HepG2 (cell line): ENCODE measurements at regions not wholly inside any gene's neighbourhood (a gene's known extent, or its start where the extent isn't known, plus 50 kb on each side); places are given as distances from the start of the nearest gene placed in this dataset.

Source experiments
- ATAC-seq: fragments of 200-7000 bp; cut with Tn5 transposase; 3 replicates; pipeline ENCODE4 v1.9.1; 2020; ENCODE audit warnings: mild to moderate bottlenecking, moderate library complexity
- BruUV-seq: library from RNA; stranded (reverse); fragments of 400-500 nt; replicated peaks from 2 replicates; lab custom pipeline; 2021; lab: Mats Ljungman, UMichigan
- CTCF ChIA-PET: fragments of 300-600 bp; formaldehyde crosslinking; extraction: SDS; loops from one replicate; lab custom pipeline; 2021; ENCODE audit warnings: low total read pairs, inconsistent platforms, low intra/inter-chr PET ratio; lab: Yijun Ruan, JAX
- POLR2A ChIA-PET: fragments of 350-600 bp; sonication (Branson Sonifier 250); formaldehyde crosslinking; loops from one replicate; lab custom pipeline; 2020; ENCODE audit warnings: antibody characterized with exemption, inconsistent platforms; lab: Yijun Ruan, JAX
- DNase-seq: peaks from one replicate; pipeline ENCODE4 v3.0.0-alpha.2; 2015; ENCODE audit warnings: low spot score
- FAIRE-seq: peaks from 3 replicates; lab custom pipeline; 2011; peaks lifted over from hg19 to GRCh38; lab: Jason Lieb, UNC
- H2AFZ ChIP-seq: one replicate; pipeline ENCODE4 v1.6.1; 2011; ENCODE audit warnings: low read length, inconsistent platforms
- H3K27ac ChIP-seq: fragments of 300-600 bp; 3 replicates; pipeline ENCODE4 v1.8.0; 2011; ENCODE audit warnings: mixed run types, mild to moderate bottlenecking, mixed read lengths, low read length, inconsistent platforms; ENCODE audit not compliant: insufficient read depth; ENCODE audit errors: extremely low read length
- H3K27me3 ChIP-seq, 2 experiments: fragments of 200-600 bp in 1 of 2; 2 replicates in 1 of 2; 3 replicates in 1 of 2; pipeline versions ENCODE4 v1.6.0 to v1.8.0; 2011; ENCODE audit warnings: low read length in 2 of 2, mild to moderate bottlenecking in 2 of 2, moderate library complexity in 2 of 2, inconsistent platforms in 1 of 2; ENCODE audit not compliant: insufficient read depth in 2 of 2, control insufficient read depth in 1 of 2
- H3K36me3 ChIP-seq, 2 experiments: fragments of 200-600 bp in 1 of 2; replicated peaks in 1 of 2; 2 replicates in 1 of 2; 3 replicates in 1 of 2; pipeline versions ENCODE4 v1.5.1 to v1.8.0; 2011; ENCODE audit warnings: low read length in 2 of 2, inconsistent platforms in 1 of 2; ENCODE audit not compliant: insufficient read depth in 2 of 2, control insufficient read depth in 1 of 2
- H3K4me1 ChIP-seq: 2 replicates; pipeline ENCODE4 v1.5.1; 2012; ENCODE audit warnings: low read length, inconsistent platforms; ENCODE audit not compliant: insufficient read depth
- H3K4me2 ChIP-seq: 2 replicates; pipeline ENCODE4 v1.6.0; 2011; ENCODE audit warnings: low read depth, low read length, inconsistent platforms
- H3K4me3 ChIP-seq, 3 experiments: fragments of 200-600 bp in 1 of 3; sonication (generic), shearing (Covaris generic) in 1 of 3; replicated peaks in 1 of 3; 2 replicates each; pipeline ENCODE4 v1.5.1; 2011 to 2016; ENCODE audit warnings: low read length in 3 of 3, inconsistent platforms in 2 of 3, low read depth in 2 of 3, mild to moderate bottlenecking in 2 of 3, control low read depth in 1 of 3, mixed read lengths in 1 of 3; ENCODE audit not compliant: insufficient read depth in 1 of 3
- H3K79me2 ChIP-seq: one replicate; pipeline ENCODE4 v1.6.1; 2011; ENCODE audit warnings: low read length, inconsistent platforms; ENCODE audit not compliant: insufficient read depth
- H3K9ac ChIP-seq: 2 replicates; pipeline ENCODE4 v1.6.0; 2011; ENCODE audit warnings: mild to moderate bottlenecking, low read depth, low read length, inconsistent platforms; ENCODE audit not compliant: insufficient read depth
- H3K9me3 ChIP-seq: 2 replicates; pipeline ENCODE4 v1.5.1; 2012; ENCODE audit warnings: mild to moderate bottlenecking, low read length
- H4K20me1 ChIP-seq: 2 replicates; pipeline ENCODE4 v1.6.0; 2011; ENCODE audit warnings: inconsistent platforms, mild to moderate bottlenecking, low read length, moderate library complexity; ENCODE audit not compliant: insufficient read depth
- EED ChIP-seq: sonication (generic); formaldehyde crosslinking; IDR thresholded peaks from 2 replicates; pipeline ENCODE4 v1.5.0; 2020; ENCODE audit warnings: mild to moderate bottlenecking, missing genetic modification reagents
- GTF2F1 ChIP-seq: fragments of 150-350 bp; IDR thresholded peaks from 2 replicates; pipeline ENCODE4 v1.6.1; 2014; ENCODE audit warnings: low read length
- HNRNPLL ChIP-seq: fragments of 200-400 bp; formaldehyde crosslinking; IDR thresholded peaks from 2 replicates; pipeline ENCODE4 v1.6.1; 2017; ENCODE audit warnings: mild to moderate bottlenecking, low read depth, low read length; ENCODE audit not compliant: poor library complexity, severe bottlenecking
- JUNB ChIP-seq: sonication (generic); formaldehyde crosslinking; IDR thresholded peaks from 2 replicates; pipeline ENCODE4 v1.8.0; 2022; ENCODE audit warnings: missing genetic modification reagents, mild to moderate bottlenecking, borderline replicate concordance
- MIER2 ChIP-seq: IDR thresholded peaks from 2 replicates; pipeline ENCODE4 v1.6.1; 2016; ENCODE audit warnings: missing biosample characterization, missing genetic modification reagents
- SMARCE1 ChIP-seq: fragments of 450-650 bp; IDR thresholded peaks from 2 replicates; pipeline ENCODE4 v1.6.1; 2017; ENCODE audit warnings: borderline replicate concordance
- WIZ ChIP-seq: sonication (generic); formaldehyde crosslinking; IDR thresholded peaks from 2 replicates; pipeline ENCODE4 v1.5.1; 2020; ENCODE audit warnings: mild to moderate bottlenecking, missing genetic modification reagents
- ZNF143 ChIP-seq: sonication (generic); formaldehyde crosslinking; IDR thresholded peaks from 2 replicates; pipeline ENCODE4 v1.4.0; 2020; ENCODE audit warnings: missing genetic modification reagents
- ZNF317 ChIP-seq: sonication (generic); formaldehyde crosslinking; IDR thresholded peaks from 2 replicates; pipeline ENCODE4 v1.5.0; 2020; ENCODE audit warnings: mild to moderate bottlenecking, missing genetic modification reagents
- ZNF678 ChIP-seq: sonication (generic); formaldehyde crosslinking; IDR thresholded peaks from 2 replicates; pipeline ENCODE4 v1.4.0; 2020; ENCODE audit warnings: mild to moderate bottlenecking, missing genetic modification reagents
- WGBS: methylation state at CpG from one replicate; pipeline ENCODE4 v1.1.6; 2017; ENCODE audit warnings: low lambda C conversion rate; 5-methylcytosine and 5-hydroxymethylcytosine counted together
- in situ Hi-C: cut with HindIII; loops from 2 replicates; pipeline ENCODE4 v1.10.0; 2017; ENCODE audit warnings: low pct_unique_long_range_greater_than_20kb; ENCODE audit not compliant: extremely low pct_ligation_motif_present
- intact Hi-C: fragments of 100-400 bp; cut with micrococcal nuclease; formaldehyde crosslinking; loops from one replicate; pipeline ENCODE4 v1.10.0; 2022; ENCODE audit not compliant: unreplicated experiment
- TF ChIP-seq, protein P1 (sequence below): sonication (generic); formaldehyde crosslinking; IDR thresholded peaks from 2 replicates; pipeline ENCODE4 v1.5.0; 2020; ENCODE audit warnings: mild to moderate bottlenecking, missing genetic modification reagents
- TF ChIP-seq, protein P2 (sequence below): sonication (generic); formaldehyde crosslinking; IDR thresholded peaks from 2 replicates; pipeline ENCODE4 v1.9.0; 2022; ENCODE audit warnings: missing genetic modification reagents, mild to moderate bottlenecking, borderline replicate concordance
- TF ChIP-seq, protein P3 (sequence below): IDR thresholded peaks from 2 replicates; pipeline ENCODE4 v1.6.1; 2016; ENCODE audit warnings: low read depth
- TF ChIP-seq, protein P4 (sequence below): sonication (generic); formaldehyde crosslinking; IDR thresholded peaks from 2 replicates; pipeline ENCODE4 v1.4.0; 2020; ENCODE audit warnings: missing genetic modification reagents, borderline replicate concordance

DNA sequence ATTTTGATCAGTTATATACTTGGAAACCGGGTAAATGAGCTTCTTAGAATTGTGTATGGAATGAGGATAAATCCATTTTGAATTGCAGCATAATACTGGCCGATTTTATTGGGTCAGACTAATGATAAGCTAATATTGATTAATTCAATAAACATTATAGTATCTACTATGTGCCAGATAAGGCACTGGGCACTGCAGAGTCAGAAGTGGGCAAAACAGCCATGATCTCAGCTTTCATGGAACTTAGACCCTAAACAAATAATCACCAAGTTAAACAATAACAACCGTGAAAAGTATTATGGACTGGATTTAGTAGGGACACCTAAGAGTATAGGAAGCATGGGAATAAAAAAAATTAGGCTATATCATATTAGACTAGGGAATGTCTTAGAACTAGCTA lies 297.0 kb upstream of the PKDCC start (continued):
- TF ChIP-seq, protein P1, sequence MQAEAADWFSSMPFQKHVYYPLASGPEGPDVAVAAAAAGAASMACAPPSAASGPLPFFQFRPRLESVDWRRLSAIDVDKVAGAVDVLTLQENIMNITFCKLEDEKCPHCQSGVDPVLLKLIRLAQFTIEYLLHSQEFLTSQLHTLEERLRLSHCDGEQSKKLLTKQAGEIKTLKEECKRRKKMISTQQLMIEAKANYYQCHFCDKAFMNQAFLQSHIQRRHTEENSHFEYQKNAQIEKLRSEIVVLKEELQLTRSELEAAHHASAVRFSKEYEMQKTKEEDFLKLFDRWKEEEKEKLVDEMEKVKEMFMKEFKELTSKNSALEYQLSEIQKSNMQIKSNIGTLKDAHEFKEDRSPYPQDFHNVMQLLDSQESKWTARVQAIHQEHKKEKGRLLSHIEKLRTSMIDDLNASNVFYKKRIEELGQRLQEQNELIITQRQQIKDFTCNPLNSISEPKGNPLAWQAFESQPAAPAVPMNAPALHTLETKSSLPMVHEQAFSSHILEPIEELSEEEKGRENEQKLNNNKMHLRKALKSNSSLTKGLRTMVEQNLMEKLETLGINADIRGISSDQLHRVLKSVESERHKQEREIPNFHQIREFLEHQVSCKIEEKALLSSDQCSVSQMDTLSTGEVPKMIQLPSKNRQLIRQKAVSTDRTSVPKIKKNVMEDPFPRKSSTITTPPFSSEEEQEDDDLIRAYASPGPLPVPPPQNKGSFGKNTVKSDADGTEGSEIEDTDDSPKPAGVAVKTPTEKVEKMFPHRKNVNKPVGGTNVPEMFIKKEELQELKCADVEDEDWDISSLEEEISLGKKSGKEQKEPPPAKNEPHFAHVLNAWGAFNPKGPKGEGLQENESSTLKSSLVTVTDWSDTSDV (CRISPR knock-in tag), result no peak
- TF ChIP-seq JUNB (CRISPR knock-in tag), result no peak
- no peak for TF ChIP-seq GTF2F1

- 3% methylated on average over 3 of the region's 3 CpGs for WGBS
- H2AFZ ChIP-seq, result no peak overlapping the region
- ChIA-PET POLR2A (no interaction called here), CTCF (no interaction called here)
- H3K4me2 ChIP-seq, result no peak overlapping the region
- no peak overlapping the region for H3K27ac ChIP-seq
- no peaks in the 10 kb centered on the region for H3K9me3 ChIP-seq
- DNase-seq (no peak), ATAC-seq (no peak), FAIRE-seq (no peak)
- no peak overlapping the region for H3K9ac ChIP-seq
- H3K79me2 ChIP-seq, result no peaks in the 10 kb centered on the region
- intact Hi-C loops, result no loop called here
- H3K4me3 ChIP-seq, result no peak overlapping the region
- in situ Hi-C loops, result no loop called here
- no peaks in the 10 kb centered on the region for H3K27me3 ChIP-seq
- H4K20me1 ChIP-seq, result no peaks in the 10 kb centered on the region
- no peaks in the 10 kb centered on the region for H3K36me3 ChIP-seq
- no TSS peak for BruUV-seq
- H3K4me1 ChIP-seq, result no peaks in the 10 kb centered on the region
- TF ChIP-seq ZNF143 (CRISPR knock-in tag) (no peak), SMARCE1 (no peak), MIER2 (no peak), ZNF678 (CRISPR knock-in tag) (no peak), EED (CRISPR knock-in tag) (no peak), ZNF317 (CRISPR knock-in tag) (no peak), WIZ (no peak), HNRNPLL (no peak)
- TF ChIP-seq, protein P2, sequence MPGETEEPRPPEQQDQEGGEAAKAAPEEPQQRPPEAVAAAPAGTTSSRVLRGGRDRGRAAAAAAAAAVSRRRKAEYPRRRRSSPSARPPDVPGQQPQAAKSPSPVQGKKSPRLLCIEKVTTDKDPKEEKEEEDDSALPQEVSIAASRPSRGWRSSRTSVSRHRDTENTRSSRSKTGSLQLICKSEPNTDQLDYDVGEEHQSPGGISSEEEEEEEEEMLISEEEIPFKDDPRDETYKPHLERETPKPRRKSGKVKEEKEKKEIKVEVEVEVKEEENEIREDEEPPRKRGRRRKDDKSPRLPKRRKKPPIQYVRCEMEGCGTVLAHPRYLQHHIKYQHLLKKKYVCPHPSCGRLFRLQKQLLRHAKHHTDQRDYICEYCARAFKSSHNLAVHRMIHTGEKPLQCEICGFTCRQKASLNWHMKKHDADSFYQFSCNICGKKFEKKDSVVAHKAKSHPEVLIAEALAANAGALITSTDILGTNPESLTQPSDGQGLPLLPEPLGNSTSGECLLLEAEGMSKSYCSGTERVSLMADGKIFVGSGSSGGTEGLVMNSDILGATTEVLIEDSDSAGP (CRISPR knock-in tag), result no peak
- TF ChIP-seq, protein P3, sequence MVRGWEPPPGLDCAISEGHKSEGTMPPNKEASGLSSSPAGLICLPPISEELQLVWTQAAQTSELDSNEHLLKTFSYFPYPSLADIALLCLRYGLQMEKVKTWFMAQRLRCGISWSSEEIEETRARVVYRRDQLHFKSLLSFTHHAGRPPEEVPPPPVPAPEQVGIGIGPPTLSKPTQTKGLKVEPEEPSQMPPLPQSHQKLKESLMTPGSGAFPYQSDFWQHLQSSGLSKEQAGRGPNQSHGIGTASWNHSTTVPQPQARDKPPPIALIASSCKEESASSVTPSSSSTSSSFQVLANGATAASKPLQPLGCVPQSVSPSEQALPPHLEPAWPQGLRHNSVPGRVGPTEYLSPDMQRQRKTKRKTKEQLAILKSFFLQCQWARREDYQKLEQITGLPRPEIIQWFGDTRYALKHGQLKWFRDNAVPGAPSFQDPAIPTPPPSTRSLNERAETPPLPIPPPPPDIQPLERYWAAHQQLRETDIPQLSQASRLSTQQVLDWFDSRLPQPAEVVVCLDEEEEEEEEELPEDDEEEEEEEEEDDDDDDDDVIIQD (CRISPR knock-in tag), result no peak
- TF ChIP-seq, protein P4, sequence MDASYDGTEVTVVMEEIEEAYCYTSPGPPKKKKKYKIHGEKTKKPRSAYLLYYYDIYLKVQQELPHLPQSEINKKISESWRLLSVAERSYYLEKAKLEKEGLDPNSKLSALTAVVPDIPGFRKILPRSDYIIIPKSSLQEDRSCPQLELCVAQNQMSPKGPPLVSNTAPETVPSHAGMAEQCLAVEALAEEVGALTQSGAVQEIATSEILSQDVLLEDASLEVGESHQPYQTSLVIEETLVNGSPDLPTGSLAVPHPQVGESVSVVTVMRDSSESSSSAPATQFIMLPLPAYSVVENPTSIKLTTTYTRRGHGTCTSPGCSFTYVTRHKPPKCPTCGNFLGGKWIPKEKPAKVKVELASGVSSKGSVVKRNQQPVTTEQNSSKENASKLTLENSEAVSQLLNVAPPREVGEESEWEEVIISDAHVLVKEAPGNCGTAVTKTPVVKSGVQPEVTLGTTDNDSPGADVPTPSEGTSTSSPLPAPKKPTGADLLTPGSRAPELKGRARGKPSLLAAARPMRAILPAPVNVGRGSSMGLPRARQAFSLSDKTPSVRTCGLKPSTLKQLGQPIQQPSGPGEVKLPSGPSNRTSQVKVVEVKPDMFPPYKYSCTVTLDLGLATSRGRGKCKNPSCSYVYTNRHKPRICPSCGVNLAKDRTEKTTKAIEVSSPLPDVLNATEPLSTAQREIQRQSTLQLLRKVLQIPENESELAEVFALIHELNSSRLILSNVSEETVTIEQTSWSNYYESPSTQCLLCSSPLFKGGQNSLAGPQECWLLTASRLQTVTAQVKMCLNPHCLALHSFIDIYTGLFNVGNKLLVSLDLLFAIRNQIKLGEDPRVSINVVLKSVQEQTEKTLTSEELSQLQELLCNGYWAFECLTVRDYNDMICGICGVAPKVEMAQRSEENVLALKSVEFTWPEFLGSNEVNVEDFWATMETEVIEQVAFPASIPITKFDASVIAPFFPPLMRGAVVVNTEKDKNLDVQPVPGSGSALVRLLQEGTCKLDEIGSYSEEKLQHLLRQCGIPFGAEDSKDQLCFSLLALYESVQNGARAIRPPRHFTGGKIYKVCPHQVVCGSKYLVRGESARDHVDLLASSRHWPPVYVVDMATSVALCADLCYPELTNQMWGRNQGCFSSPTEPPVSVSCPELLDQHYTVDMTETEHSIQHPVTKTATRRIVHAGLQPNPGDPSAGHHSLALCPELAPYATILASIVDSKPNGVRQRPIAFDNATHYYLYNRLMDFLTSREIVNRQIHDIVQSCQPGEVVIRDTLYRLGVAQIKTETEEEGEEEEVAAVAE, result no peak
Observed at GRCh38 chr2:41759880-41760279, 287.9 kb upstream of the PKDCC start.
